Left ventricle myocardium superior (tissue), 1 donor: ENCODE measurements at regions not wholly inside any gene's neighbourhood (a gene's known extent, or its start where the extent isn't known, plus 50 kb on each side); places are given as distances from the start of the nearest gene placed in this dataset.

Experiments used
- ATAC-seq: fragments of 200-7000 bp; cut with Tn5 transposase; one replicate; pipeline ENCODE4 v1.9.1; 2020; ENCODE audit warnings: mild to moderate bottlenecking, moderate library complexity
- DNase-seq: peaks from one replicate; pipeline ENCODE4 v3.0.0-alpha.2; 2020
- intact Hi-C: fragments of 100-400 bp; cut with micrococcal nuclease; formaldehyde crosslinking; loops from one replicate; pipeline ENCODE4 v1.11.0; 2022
- donor health status: DM: no; HTN: yes; CAD: no; lungs with severe emphysema.

GRCh38 chr6:9422138-9422537 lies 986.8 kb upstream of the SLC35B3 start:
- intact Hi-C loops, result no loop called here
- DNase-seq (no peak), ATAC-seq (no peak)

DNA sequence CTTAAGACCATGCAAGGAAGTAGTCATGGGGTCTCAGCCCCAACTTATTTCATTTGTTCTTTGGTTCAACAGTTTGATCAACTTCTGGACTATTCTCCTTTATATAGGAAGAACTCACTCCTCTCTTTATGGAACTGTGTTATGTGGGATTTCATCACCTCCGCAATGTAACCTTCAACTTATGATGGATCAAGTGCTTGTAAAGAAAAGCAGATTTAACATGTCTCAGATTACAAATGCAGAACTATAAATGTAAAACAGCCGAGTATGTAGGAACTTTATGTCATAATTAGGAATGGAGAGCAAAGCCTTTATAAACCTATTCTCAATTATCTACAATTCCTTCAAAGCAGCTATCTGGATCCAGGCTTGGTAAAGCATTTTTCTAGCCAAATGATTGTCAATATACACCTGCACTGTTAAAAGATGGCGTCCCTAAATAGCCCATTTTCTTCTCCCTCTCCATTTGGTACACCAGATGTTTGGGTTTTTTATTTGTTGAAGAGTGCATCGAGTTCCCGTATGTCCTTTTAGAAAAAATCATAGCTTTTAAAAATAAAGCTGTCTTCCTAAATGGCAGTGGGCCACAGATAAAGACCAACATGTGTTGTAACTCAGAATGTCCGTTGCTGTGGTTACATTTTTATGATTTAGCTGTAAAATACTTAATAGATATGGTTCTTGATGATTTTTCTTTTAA lies 985.1 kb upstream of the SLC35B3 start:
- ATAC-seq, result no peak
- DNase-seq, result no peak
- intact Hi-C loops, result no loop called here

DNA sequence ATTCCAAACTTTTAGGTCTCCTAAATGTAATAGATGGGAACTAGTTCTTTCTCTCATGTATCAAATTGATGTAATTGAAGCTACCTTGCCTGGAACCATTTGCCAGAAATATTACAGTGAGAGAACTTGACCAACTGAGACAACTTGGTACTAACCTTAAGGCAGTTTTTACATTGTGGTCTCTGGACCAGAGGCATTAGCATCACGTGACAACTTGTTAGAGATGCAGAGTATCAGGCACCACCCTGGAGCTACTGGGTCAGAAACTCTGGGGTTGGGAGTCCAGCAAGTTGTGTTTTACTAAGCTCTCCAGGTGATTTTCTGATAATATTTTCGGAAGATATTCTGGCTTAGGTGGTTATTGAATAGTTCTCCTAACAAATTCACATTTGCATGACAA lies 982.1 kb upstream of the SLC35B3 start:
- ATAC-seq (no peak), DNase-seq (no peak)

DNA sequence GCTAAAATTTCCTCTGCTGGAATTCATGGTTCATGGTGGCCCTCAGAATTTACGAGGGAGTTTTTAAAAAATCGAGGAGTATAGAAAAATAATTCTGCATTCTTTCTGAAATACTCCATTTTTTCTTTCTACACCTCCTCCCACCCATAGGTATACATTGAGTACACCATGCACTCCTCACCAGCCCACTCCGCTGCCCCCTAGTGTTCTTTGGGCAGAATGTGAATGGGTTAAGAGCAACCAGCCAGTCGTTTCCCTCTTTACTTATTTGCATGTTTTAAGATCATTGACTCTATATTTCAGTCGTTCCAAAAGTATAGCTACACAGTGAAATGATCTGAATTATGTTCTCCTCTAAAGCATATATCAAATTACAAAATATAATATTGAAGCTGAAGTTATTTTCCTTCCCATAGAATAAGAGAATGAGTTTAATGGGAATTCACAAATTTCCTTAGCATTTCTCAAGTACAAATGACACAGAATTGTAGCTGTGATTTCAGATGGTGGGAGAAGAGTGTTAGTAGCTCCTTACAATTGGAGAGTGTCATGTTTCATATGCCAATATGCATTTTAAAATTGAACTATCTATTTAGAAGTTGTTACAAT lies 977.7 kb upstream of the SLC35B3 start:
- intact Hi-C loops, result loop anchor here (5.0 kb wide), 1 partner anchor 161 kb away; no protein-coding TSS in a partner anchor
- ATAC-seq, result peak; percentile 63
- DNase-seq, result peak; percentile 32

More for the DNA sequence above, 982.1 kb upstream of the SLC35B3 start:
- intact Hi-C loops, result no loop called here

DNA sequence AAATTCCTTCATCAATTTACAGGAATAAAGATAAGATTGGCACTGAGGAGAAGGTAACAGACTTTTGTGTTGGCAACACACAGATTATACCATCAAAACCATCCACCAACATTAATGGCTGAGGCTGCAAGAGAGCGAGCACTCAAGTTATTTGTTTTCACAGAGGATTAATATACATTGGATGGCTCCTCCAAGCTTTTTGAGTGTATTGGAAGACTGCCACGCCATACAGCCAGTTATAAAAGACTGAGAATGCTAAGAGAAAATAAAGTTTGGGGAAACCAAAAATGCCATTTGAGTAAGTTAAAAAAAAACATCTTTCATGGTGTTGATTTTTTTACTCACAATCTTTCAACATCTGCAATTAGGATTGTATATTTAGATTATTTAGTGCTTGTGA lies 973.8 kb upstream of the SLC35B3 start:
- no peak for DNase-seq
- intact Hi-C loops, result no loop called here
- ATAC-seq, result no peak

DNA sequence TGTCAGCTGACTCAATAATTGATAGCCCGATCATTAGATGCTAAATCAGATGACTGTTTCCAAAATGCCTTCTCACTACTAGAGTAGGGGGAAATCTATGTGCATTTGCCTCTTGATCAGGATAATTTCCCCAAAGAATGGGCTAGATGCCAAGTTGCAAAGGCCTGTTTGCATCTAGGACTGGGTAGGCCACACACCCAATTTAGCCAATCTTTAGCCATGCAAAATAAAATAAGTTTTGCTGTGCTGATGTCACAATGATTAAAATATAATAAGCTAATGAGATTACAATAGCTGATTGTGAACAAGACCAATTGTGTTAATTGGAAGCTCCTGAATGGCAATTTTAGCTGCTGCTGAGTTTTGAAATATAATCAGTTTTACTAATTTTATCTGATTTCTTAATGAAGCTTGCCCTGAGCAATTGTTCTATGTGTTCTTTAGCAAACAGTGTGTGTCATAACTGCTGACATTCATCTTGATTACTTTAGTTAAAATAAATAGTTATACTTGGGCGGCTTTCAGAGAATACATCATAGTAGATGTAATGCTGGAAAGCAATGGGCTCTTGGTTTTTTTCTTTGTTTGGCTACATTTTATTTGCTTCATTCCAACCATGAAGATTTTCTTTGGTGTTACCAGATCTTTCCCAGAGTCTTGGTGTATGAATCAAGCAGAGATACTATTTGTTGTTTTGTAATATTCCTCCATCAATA lies 973.2 kb upstream of the SLC35B3 start:
- intact Hi-C loops, result no loop called here
- ATAC-seq, result no peak

DNA sequence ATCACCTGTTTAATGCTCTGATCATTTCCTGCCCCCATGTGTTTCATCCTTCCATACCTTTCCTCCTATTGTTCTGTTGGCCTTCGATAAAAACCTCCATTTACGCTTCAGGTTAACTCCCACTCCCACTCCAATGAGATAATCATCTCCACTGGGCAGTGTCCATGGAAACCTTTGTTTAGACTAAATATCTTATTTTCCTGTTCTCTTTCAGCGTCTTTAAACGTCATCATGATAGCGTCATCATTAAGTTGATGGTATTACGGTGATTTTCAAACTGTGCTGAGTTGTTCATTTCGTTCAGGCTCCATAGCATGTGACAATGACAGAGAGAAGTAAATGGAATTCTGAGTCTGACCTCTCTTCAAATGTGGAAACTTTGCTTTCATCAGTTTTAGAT lies 970.5 kb upstream of the SLC35B3 start:
- intact Hi-C loops, result no loop called here
- DNase-seq, result no peak
- ATAC-seq, result no peak

More for the DNA sequence above, 973.2 kb upstream of the SLC35B3 start:
- DNase-seq, result no peak

GRCh38 chr6:9405369-9405768 lies 970.0 kb upstream of the SLC35B3 start:
- no peak for ATAC-seq

DNA sequence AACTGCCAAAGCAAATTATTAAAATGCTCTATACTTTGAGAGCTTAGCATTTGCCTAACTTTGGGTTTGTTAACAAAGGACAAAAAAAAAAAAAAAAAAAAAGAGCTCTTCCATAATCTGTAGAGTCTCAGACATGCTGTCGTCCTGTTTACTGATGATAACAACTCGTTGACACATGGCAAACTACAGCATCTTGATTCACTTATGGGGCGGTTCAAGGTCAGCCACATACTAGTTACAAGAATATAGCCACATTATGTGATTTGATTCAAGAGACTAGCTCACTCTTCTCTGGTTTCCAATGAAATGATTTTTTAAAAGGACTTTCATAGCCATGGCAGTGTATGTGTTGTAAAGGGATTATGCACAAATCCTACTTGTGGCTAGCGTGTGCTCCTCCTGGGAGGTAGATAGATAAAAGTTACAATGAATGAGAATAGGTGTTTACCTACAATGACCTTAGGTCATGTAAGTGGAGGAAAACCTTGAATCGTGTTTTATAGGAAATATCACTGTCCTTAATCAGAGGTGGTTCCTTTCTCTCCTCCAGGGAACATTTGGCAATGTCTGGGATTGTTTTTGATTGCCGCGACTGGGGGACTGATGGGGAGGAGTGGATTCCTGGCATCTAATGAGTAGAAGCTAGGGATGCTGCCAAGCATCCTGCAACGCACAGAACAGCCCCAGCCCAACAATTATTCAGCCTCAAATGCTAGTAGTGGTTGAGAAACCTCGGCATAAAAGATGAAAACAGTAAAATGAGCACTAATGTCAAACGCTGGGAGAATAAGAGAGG lies 969.2 kb upstream of the SLC35B3 start:
- ATAC-seq (no peak), DNase-seq (no peak)
- intact Hi-C loops, result no loop called here

More at GRCh38 chr6:9405369-9405768, 970.0 kb upstream of the SLC35B3 start:
- intact Hi-C loops, result no loop called here
- DNase-seq, result no peak

GRCh38 chr6:9403736-9404135 lies 968.4 kb upstream of the SLC35B3 start:
- no peak for ATAC-seq
- DNase-seq, result no peak
- intact Hi-C loops, result no loop called here

- intact Hi-C loops, result no loop called here
- no peak for DNase-seq
- no peak for ATAC-seq
Measured at GRCh38 chr6:9401960-9402359, 966.6 kb upstream of the SLC35B3 start.

DNA sequence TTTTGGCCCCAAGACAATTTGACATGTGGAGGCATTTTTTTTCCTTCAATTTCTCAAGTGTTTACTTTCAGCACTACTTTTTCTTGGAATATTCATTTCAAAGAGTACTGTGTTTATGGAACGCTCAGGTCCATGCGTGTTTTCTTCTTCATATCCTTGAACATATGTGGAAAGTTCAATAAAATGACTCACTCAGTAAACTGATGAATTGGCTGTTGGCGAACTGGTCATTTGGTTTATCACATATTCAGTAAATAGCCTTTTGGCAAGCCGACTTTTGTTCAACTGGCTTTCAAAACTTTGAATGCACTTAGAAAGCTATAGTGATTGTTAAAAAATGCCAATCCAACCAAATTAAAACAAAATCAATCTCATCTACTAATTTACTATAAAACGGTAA lies 964.6 kb upstream of the SLC35B3 start:
- DNase-seq (no peak), ATAC-seq (no peak)
- intact Hi-C loops, result no loop called here

- peak; percentile 53 for DNase-seq
- ATAC-seq, result peak; percentile 81
- intact Hi-C loops, result no loop called here
Measured at GRCh38 chr6:9398767-9399373, 963.5 kb upstream of the SLC35B3 start.

DNA sequence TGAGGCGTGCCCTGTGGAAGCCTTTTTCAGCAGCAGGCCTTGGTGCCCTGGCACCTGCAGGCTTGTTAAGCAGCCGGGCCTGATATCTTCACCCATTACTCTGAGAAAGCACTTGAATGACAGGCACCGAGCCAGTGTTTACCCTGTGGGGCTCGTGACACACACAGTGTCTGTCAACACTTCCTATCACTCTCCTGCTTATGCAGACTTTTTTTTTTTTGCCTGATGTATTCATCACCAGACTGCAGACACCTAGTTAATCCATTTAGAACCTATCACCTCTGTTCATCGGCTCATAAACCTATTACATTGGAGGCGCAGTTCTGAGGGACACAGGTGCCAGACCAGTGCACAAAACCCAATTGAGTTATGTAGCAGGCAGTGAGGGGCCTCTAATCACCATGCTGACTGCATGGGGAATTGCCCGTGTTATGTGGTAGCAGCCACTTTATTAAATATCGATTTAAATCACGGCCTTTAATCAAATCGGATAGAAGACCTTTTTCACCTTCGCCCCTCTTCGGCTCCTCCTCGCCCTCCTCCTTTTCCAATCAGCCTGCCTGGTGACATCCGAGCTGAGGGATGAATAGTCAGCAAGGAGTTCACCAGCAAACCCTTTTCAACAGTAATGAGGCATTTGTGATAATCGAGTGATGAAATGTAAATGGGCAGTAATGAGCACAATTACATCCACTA lies 962.9 kb upstream of the SLC35B3 start:
- intact Hi-C loops, result no loop called here
- peak; percentile 73 for DNase-seq
- peak; percentile 98 for ATAC-seq

DNA sequence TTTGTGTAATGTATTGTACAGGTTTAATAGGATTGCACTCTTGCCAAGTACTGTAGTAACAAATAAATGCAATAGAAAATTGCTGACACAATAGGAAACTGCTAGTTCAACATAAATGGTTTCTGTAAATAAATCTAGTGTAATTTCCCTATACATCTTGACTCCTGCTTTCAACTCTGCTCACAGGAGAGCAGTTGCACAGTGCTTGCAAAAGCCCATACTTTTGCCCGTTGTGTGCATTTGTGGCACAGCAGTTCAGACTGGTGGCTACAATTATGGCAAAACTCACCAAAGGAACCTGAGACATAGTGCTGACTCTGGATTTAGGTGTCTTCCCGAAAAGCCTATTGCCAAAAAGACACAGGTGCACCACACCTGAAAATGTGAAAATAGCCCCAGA lies 953.3 kb upstream of the SLC35B3 start:
- no peak for DNase-seq
- ATAC-seq, result no peak
- intact Hi-C loops, result no loop called here

DNA sequence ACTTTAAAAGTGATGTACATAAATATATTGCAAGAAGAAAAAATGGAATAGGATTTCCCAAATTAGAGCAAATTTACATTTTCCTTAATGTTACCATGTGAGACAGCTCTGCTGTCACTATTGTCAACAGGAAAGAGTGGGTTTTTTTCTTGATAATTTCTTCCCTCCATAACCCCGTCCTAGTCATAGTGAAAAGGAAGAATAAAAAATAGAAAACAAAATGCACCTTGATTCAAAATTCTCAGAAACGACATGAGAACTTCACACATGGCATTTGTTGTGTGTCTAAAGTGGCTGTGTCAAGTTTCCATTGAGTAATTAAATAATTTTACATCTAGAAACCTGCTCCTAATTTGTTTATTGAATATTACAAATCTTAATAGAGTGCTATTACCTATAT lies 945.2 kb upstream of the SLC35B3 start:
- ATAC-seq, result no peak
- intact Hi-C loops, result no loop called here

GRCh38 chr6:9373308-9373707 lies 938.0 kb upstream of the SLC35B3 start:
- intact Hi-C loops, result no loop called here
- ATAC-seq (no peak), DNase-seq (no peak)

More for the DNA sequence above, 945.2 kb upstream of the SLC35B3 start:
- DNase-seq, result no peak

DNA sequence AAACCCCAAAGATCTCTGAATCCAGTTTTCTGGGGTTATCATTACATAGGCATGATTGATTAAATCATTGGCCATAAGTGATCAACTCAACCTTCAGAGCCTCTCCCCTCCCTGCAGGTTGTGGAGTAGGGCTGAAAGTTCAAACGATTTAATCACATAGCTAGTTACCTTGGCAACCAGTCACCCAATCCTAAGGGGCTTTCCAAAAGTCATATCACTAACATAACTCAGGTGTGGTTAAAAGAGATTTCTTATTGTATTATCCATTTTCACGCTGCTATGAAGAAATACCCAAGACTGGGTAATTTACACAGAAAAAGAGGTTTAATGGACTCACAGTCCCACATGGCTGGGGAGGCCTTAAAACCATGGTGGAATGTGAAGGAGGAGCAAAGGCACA lies 935.1 kb upstream of the SLC35B3 start:
- DNase-seq, result no peak
- intact Hi-C loops, result no loop called here
- ATAC-seq, result no peak

GRCh38 chr6:9365378-9365777 lies 930.0 kb upstream of the SLC35B3 start:
- DNase-seq (no peak), ATAC-seq (no peak)
- intact Hi-C loops, result no loop called here
